ENCODE measurements at regions not wholly inside any gene's neighbourhood (a gene's known extent, or its start where the extent isn't known, plus 50 kb on each side); places are given as distances from the start of the nearest gene placed in this dataset.
"Not testable (repeated sequence)": the region's sequence is repeated elsewhere in the genome, so short reads cannot be mapped to it uniquely, and the experiment has no call there.

DNA sequence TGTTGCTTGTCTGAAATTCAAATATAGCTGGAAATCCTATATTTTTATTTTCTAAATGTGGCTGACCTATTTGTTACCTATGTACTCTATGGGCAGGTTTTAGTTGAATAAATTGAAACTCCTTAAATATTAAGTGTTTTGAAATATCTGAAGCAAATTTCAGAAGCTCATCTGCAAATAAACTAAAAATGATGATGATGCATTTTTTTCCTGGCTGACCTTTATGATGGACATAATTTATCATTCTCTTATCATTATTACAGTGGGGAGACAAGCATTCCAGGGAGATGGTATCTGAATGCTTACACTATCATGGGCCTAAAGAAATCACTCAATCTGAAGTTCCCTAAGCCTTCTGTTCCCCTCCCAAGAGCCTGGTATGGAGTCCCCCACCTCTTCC, 1225.2 kb downstream of the AACS start:
- peaks cover 23% of the 10 kb centered on the region for H3K9me3 Mint-ChIP-seq (ENCODE audit: low read depth, unreplicated experiment)
- no peaks in the 10 kb centered on the region for H3K4me1 Mint-ChIP-seq (ENCODE audit: low read depth, unreplicated experiment)
- H3K27ac Mint-ChIP-seq (ENCODE audit: unreplicated experiment) = no peak overlapping the region
- intact Hi-C loops (cut with micrococcal nuclease; ENCODE audit: unreplicated experiment) = no loop called here
- H3K36me3 Mint-ChIP-seq (ENCODE audit: insufficient read depth, unreplicated experiment) = no peaks in the 10 kb centered on the region
- CTCF ChIA-PET = no interaction called here
- no peak for DNase-seq
- BruUV-seq (replicated peaks) = no TSS peak
- H3K4me3 Mint-ChIP-seq (ENCODE audit: low read depth, unreplicated experiment) = no peak overlapping the region
- TF ChIP-seq, protein P1, sequence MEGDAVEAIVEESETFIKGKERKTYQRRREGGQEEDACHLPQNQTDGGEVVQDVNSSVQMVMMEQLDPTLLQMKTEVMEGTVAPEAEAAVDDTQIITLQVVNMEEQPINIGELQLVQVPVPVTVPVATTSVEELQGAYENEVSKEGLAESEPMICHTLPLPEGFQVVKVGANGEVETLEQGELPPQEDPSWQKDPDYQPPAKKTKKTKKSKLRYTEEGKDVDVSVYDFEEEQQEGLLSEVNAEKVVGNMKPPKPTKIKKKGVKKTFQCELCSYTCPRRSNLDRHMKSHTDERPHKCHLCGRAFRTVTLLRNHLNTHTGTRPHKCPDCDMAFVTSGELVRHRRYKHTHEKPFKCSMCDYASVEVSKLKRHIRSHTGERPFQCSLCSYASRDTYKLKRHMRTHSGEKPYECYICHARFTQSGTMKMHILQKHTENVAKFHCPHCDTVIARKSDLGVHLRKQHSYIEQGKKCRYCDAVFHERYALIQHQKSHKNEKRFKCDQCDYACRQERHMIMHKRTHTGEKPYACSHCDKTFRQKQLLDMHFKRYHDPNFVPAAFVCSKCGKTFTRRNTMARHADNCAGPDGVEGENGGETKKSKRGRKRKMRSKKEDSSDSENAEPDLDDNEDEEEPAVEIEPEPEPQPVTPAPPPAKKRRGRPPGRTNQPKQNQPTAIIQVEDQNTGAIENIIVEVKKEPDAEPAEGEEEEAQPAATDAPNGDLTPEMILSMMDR (IDR thresholded peaks at IDR 0.05; ENCODE audit: unreplicated experiment) = no peak
- no peaks in the 10 kb centered on the region for H3K27me3 Mint-ChIP-seq (ENCODE audit: unreplicated experiment)

DNA sequence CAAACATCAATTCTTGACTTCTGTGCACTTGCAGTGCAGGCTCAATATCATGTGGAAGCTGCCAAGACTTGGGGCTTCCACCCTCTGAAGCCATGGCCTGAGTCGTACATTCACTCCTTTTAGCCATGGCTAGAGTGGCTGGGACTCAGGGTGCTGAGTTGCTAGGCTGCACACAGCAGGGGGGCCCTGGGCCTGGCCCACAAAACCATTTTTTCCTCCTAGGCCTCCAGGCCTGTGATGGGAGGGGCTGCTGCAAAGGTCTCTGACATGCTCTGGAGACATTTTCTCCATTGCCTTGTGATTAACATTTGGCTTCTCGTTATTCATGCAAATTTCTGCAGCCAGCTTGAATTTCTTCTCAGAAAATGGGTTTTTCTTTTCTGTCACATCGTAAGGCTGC, 1226.8 kb downstream of the AACS start:
- intact Hi-C loops (cut with micrococcal nuclease; ENCODE audit: unreplicated experiment); H3K4me1 Mint-ChIP-seq (ENCODE audit: low read depth, unreplicated experiment); H3K36me3 Mint-ChIP-seq (ENCODE audit: insufficient read depth, unreplicated experiment); H3K4me3 Mint-ChIP-seq (ENCODE audit: low read depth, unreplicated experiment); H3K27ac Mint-ChIP-seq (ENCODE audit: unreplicated experiment); H3K27me3 Mint-ChIP-seq (ENCODE audit: unreplicated experiment); CTCF ChIA-PET; DNase-seq; BruUV-seq (replicated peaks): not testable (repeated sequence)
- H3K9me3 Mint-ChIP-seq (ENCODE audit: low read depth, unreplicated experiment) = peaks cover 24% of the 10 kb centered on the region

DNA sequence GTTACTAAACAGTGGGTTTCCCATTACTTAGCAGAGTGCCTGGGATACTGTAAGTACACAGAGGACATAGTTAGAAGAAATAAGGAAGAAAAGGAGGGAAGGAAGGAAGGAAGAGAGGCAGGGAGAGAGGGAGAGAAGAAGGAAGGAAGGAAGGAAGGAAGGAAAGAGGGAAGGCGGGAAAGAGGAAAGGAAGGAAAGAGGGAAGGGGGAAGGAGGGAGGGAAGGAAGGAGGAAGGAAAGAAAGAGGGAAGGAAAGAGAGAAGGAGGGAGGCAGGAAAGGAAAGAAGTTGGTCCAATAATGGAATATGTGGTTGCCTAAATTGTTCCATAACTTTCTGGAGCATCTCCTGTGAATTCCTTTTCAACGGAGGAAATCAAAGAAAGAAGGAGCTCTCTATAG, 1230.4 kb downstream of the AACS start:
- no peaks in the 10 kb centered on the region for H3K27me3 Mint-ChIP-seq (ENCODE audit: unreplicated experiment)
- BruUV-seq (replicated peaks) = no TSS peak
- no peaks in the 10 kb centered on the region for H3K36me3 Mint-ChIP-seq (ENCODE audit: insufficient read depth, unreplicated experiment)
- TF ChIP-seq, protein P1 (IDR thresholded peaks at IDR 0.05; ENCODE audit: unreplicated experiment) = no peak
- no peak for DNase-seq
- no peaks in the 10 kb centered on the region for H3K4me1 Mint-ChIP-seq (ENCODE audit: low read depth, unreplicated experiment)
- no peak overlapping the region for H3K27ac Mint-ChIP-seq (ENCODE audit: unreplicated experiment)
- no peak overlapping the region for H3K4me3 Mint-ChIP-seq (ENCODE audit: low read depth, unreplicated experiment)
- peaks cover 26% of the 10 kb centered on the region for H3K9me3 Mint-ChIP-seq (ENCODE audit: low read depth, unreplicated experiment)
- intact Hi-C loops (cut with micrococcal nuclease; ENCODE audit: unreplicated experiment) = no loop called here
- CTCF ChIA-PET = no interaction called here

DNA sequence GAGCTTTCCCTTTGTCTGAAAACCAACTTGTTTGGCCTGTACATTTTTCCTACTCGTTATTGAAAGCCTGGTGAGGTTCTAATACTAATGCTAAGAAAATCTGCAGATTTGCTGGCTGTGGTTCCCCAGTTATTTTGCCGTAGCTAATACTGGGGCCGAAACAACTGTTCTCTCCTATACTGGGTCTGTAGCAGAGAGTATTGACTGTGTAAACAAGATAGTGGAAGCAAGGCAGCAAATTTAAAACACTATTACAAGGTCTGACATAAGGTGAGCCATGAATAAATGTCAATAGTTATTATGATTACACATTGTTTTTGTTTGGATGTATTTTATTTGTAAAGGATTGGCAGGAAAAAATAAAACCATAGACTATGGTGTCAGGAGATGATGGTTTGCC, 1244.0 kb downstream of the AACS start:
- no peak for DNase-seq
- no TSS peak for BruUV-seq (replicated peaks)
- Mint-ChIP-seq H3K27me3 (ENCODE audit: unreplicated experiment) (no peaks in the 10 kb centered on the region), H3K36me3 (ENCODE audit: insufficient read depth, unreplicated experiment) (no peaks in the 10 kb centered on the region), H3K4me3 (ENCODE audit: low read depth, unreplicated experiment) (no peak overlapping the region), H3K4me1 (ENCODE audit: low read depth, unreplicated experiment) (no peaks in the 10 kb centered on the region), H3K9me3 (ENCODE audit: low read depth, unreplicated experiment) (peaks cover 8% of the 10 kb centered on the region), H3K27ac (ENCODE audit: unreplicated experiment) (no peak overlapping the region)
- CTCF ChIA-PET = no interaction called here
- TF ChIP-seq, protein P1 (IDR thresholded peaks at IDR 0.05; ENCODE audit: unreplicated experiment) = no peak
- intact Hi-C loops (cut with micrococcal nuclease; ENCODE audit: unreplicated experiment) = no loop called here

DNA sequence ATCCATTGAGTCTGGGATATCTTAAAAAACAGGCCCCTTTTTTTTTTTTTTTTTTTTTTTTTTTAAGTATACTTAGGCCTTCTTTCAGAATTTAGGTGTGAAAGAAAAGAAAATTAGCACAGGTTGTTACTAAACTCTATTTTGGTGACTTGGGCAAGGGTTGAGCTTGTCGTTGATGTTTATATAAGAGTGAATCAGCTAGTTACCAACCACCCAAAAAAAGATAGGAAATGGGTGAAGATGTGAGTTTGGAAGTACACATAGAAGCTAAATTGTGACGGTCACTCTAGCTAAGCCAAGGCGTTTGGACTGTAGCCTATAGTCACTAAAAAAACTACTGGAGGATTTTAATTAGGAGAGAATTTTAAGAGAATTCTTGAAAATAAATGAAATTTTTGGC, 1247.2 kb downstream of the AACS start:
- H3K27me3 Mint-ChIP-seq (ENCODE audit: unreplicated experiment) = no peaks in the 10 kb centered on the region
- CTCF ChIA-PET = no interaction called here
- H3K4me1 Mint-ChIP-seq (ENCODE audit: low read depth, unreplicated experiment) = no peaks in the 10 kb centered on the region
- TF ChIP-seq, protein P1 (IDR thresholded peaks at IDR 0.05; ENCODE audit: unreplicated experiment) = no peak
- DNase-seq = no peak
- no peaks in the 10 kb centered on the region for H3K36me3 Mint-ChIP-seq (ENCODE audit: insufficient read depth, unreplicated experiment)
- no peak overlapping the region for H3K4me3 Mint-ChIP-seq (ENCODE audit: low read depth, unreplicated experiment)
- peaks cover 10% of the 10 kb centered on the region for H3K9me3 Mint-ChIP-seq (ENCODE audit: low read depth, unreplicated experiment)
- intact Hi-C loops (cut with micrococcal nuclease; ENCODE audit: unreplicated experiment) = no loop called here
- no peak overlapping the region for H3K27ac Mint-ChIP-seq (ENCODE audit: unreplicated experiment)
- no TSS peak for BruUV-seq (replicated peaks)
